GM12878 (cell line): ENCODE measurements at regions not wholly inside any gene's neighbourhood (a gene's known extent, or its start where the extent isn't known, plus 50 kb on each side); places are given as distances from the start of the nearest gene placed in this dataset.

Experiments used
- BRCA1 ChIP-seq: IDR thresholded peaks from 2 replicates; pipeline ENCODE4 v1.6.1; 2011; ENCODE audit warnings: low read depth, low read length, improper control_type of control experiment
- CBFB ChIP-seq: IDR thresholded peaks from 2 replicates; pipeline ENCODE4 v1.6.1; 2016; ENCODE audit warnings: antibody characterized with exemption, low read depth
- CBX5 ChIP-seq: sonication (generic); IDR thresholded peaks from 2 replicates; pipeline ENCODE4 v1.6.1; 2016; ENCODE audit warnings: low read depth, moderate library complexity, mild to moderate bottlenecking, inconsistent platforms
- CHD2 ChIP-seq: IDR thresholded peaks from 2 replicates; pipeline ENCODE4 v1.6.1; 2011; ENCODE audit warnings: low read depth, low read length, improper control_type of control experiment, borderline replicate concordance
- EED ChIP-seq: sonication (generic); IDR thresholded peaks from 2 replicates; pipeline ENCODE4 v1.6.1; 2016; ENCODE audit warnings: antibody characterized with exemption, low read depth
- FOXK2 ChIP-seq: fragments of 450-650 bp; IDR thresholded peaks from 2 replicates; pipeline ENCODE4 v1.6.1; 2017; ENCODE audit warnings: mild to moderate bottlenecking, moderate library complexity
- GABPA ChIP-seq: IDR thresholded peaks from 2 replicates; pipeline ENCODE4 v1.6.1; 2014; ENCODE audit warnings: antibody characterized with exemption, low read depth, mild to moderate bottlenecking, inconsistent platforms
- NR2C2 ChIP-seq: IDR thresholded peaks from 2 replicates; pipeline ENCODE4 v1.6.1; 2011; ENCODE audit warnings: borderline replicate concordance, low read depth; ENCODE audit not compliant: control insufficient read depth, insufficient read length
- PAX5 ChIP-seq: IDR thresholded peaks from 2 replicates; pipeline ENCODE4 v1.6.1; 2011; ENCODE audit warnings: low read depth, low read length, borderline replicate concordance
- RBBP5 ChIP-seq: fragments of 200-600 bp; sonication (generic); conservative IDR thresholded peaks from 2 replicates; pipeline ENCODE4 v1.6.1; 2016
- SPI1 ChIP-seq: IDR thresholded peaks from 2 replicates; pipeline ENCODE4 v1.6.1; 2011; ENCODE audit warnings: low read depth, mild to moderate bottlenecking, low read length, moderate library complexity, borderline replicate concordance; ENCODE audit not compliant: insufficient read depth
- TARDBP ChIP-seq: IDR thresholded peaks from 2 replicates; pipeline ENCODE4 v1.6.1; 2016; ENCODE audit warnings: borderline replicate concordance
- TCF12 ChIP-seq: IDR thresholded peaks from 2 replicates; pipeline ENCODE4 v1.6.1; 2011; ENCODE audit warnings: low read depth, mild to moderate bottlenecking, low read length
- TCF3 ChIP-seq: IDR thresholded peaks from 2 replicates; pipeline ENCODE4 v1.6.1; 2012; ENCODE audit warnings: low read depth, mild to moderate bottlenecking, low read length, borderline replicate concordance; ENCODE audit not compliant: insufficient read depth
- WRNIP1 ChIP-seq: IDR thresholded peaks from 2 replicates; pipeline ENCODE4 v1.6.1; 2011; ENCODE audit warnings: low read depth, low read length, improper control_type of control experiment, borderline replicate concordance
- YBX1 ChIP-seq: fragments of 450-650 bp; IDR thresholded peaks from 2 replicates; pipeline ENCODE4 v1.6.1; 2016; ENCODE audit warnings: antibody characterized with exemption
- ZNF622 ChIP-seq: fragments of 450-650 bp; IDR thresholded peaks from 2 replicates; pipeline ENCODE4 v1.6.1; 2017; ENCODE audit warnings: mild to moderate bottlenecking, inconsistent platforms
- TF ChIP-seq, protein P1 (sequence below): fragments of 450-650 bp; IDR thresholded peaks from 2 replicates; pipeline ENCODE4 v1.6.1; 2016; ENCODE audit warnings: mild to moderate bottlenecking
- TF ChIP-seq, protein P2 (sequence below): fragments of 150-350 bp; IDR thresholded peaks from 2 replicates; pipeline ENCODE4 v1.6.1; 2016; ENCODE audit warnings: low read depth, low read length
- TF ChIP-seq, protein P3 (sequence below): IDR thresholded peaks from 2 replicates; pipeline ENCODE4 v1.6.1; 2011; ENCODE audit warnings: low read depth, mild to moderate bottlenecking, low read length, moderate library complexity, borderline replicate concordance; ENCODE audit errors: extremely low read depth
- TF ChIP-seq, protein P4 (sequence below): fragments of 450-650 bp; IDR thresholded peaks from 2 replicates; pipeline ENCODE4 v1.6.1; 2017; ENCODE audit warnings: mild to moderate bottlenecking

DNA sequence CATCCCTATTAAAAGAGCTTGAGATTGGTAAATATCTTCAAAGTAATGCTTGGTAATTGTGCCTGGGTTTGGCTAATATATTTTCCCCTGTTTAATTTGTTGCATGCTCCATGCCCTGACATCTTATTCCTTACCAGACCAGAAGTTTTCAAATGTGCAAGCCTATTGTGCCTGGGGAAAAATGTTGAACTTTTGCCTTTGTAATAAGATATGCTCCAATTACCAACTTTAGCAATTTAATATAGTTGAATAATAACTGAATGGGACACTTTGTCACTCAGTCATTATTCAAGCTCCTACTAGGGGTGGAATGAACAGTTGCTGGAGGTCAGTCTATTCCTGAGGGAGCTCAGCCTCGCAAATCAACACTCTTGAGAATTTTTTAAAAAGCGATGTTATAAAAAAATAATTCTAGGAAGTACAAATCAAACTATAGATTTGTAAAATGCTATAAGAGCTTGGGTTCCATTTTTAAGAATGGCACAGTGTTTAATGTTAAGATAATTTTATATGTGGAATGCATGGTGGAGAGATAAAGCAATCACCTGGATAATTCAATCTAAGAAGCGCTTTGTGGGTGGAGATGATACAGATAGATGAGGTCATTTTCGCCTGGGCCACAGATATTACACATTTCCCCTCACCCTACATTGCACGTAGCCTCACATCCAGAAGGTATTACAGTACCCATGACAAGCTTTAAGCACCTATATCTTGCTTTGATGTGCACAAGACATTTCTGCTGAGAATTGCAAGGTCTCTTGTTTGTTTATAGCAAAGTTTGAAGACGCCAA is 231.8 kb downstream of the PIK3R1 start (continued):
- TF ChIP-seq, protein P1, sequence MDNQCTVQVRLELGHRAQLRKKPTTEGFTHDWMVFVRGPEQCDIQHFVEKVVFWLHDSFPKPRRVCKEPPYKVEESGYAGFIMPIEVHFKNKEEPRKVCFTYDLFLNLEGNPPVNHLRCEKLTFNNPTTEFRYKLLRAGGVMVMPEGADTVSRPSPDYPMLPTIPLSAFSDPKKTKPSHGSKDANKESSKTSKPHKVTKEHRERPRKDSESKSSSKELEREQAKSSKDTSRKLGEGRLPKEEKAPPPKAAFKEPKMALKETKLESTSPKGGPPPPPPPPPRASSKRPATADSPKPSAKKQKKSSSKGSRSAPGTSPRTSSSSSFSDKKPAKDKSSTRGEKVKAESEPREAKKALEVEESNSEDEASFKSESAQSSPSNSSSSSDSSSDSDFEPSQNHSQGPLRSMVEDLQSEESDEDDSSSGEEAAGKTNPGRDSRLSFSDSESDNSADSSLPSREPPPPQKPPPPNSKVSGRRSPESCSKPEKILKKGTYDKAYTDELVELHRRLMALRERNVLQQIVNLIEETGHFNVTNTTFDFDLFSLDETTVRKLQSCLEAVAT, result peak; percentile 48
- TF ChIP-seq TCF3, result no peak
- no peak for TF ChIP-seq GABPA
- no peak for TF ChIP-seq FOXK2
- TF ChIP-seq PAX5, result no peak
- TF ChIP-seq ZNF622, result no peak
- TF ChIP-seq CBX5, result no peak
- TF ChIP-seq WRNIP1, result no peak
- no peak for TF ChIP-seq YBX1
- TF ChIP-seq TARDBP, result no peak
- TF ChIP-seq, protein P2, sequence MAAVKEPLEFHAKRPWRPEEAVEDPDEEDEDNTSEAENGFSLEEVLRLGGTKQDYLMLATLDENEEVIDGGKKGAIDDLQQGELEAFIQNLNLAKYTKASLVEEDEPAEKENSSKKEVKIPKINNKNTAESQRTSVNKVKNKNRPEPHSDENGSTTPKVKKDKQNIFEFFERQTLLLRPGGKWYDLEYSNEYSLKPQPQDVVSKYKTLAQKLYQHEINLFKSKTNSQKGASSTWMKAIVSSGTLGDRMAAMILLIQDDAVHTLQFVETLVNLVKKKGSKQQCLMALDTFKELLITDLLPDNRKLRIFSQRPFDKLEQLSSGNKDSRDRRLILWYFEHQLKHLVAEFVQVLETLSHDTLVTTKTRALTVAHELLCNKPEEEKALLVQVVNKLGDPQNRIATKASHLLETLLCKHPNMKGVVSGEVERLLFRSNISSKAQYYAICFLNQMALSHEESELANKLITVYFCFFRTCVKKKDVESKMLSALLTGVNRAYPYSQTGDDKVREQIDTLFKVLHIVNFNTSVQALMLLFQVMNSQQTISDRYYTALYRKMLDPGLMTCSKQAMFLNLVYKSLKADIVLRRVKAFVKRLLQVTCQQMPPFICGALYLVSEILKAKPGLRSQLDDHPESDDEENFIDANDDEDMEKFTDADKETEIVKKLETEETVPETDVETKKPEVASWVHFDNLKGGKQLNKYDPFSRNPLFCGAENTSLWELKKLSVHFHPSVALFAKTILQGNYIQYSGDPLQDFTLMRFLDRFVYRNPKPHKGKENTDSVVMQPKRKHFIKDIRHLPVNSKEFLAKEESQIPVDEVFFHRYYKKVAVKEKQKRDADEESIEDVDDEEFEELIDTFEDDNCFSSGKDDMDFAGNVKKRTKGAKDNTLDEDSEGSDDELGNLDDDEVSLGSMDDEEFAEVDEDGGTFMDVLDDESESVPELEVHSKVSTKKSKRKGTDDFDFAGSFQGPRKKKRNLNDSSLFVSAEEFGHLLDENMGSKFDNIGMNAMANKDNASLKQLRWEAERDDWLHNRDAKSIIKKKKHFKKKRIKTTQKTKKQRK, result no peak
- TF ChIP-seq TCF12, result no peak
- TF ChIP-seq CBFB, result no peak
- TF ChIP-seq, protein P3, sequence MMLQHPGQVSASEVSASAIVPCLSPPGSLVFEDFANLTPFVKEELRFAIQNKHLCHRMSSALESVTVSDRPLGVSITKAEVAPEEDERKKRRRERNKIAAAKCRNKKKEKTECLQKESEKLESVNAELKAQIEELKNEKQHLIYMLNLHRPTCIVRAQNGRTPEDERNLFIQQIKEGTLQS, result no peak
- TF ChIP-seq BRCA1, result no peak
- TF ChIP-seq, protein P4, sequence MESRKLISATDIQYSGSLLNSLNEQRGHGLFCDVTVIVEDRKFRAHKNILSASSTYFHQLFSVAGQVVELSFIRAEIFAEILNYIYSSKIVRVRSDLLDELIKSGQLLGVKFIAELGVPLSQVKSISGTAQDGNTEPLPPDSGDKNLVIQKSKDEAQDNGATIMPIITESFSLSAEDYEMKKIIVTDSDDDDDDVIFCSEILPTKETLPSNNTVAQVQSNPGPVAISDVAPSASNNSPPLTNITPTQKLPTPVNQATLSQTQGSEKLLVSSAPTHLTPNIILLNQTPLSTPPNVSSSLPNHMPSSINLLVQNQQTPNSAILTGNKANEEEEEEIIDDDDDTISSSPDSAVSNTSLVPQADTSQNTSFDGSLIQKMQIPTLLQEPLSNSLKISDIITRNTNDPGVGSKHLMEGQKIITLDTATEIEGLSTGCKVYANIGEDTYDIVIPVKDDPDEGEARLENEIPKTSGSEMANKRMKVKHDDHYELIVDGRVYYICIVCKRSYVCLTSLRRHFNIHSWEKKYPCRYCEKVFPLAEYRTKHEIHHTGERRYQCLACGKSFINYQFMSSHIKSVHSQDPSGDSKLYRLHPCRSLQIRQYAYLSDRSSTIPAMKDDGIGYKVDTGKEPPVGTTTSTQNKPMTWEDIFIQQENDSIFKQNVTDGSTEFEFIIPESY, result no peak
- TF ChIP-seq CHD2, result peak; percentile 50; the same call in 1 of the 2 replicates
- no peak for TF ChIP-seq SPI1
- no peak for TF ChIP-seq NR2C2
- TF ChIP-seq EED, result no peak
- no peak for TF ChIP-seq RBBP5
